ENCODE measurements at regions not wholly inside any gene's neighbourhood (a gene's known extent, or its start where the extent isn't known, plus 50 kb on each side); places are given as distances from the start of the nearest gene placed in this dataset.

GRCh38 chr2:120815292-120815691 is 79.6 kb downstream of the GLI2 start:
- no peaks in the 10 kb centered on the region for H3K4me1 ChIP-seq (ENCODE audit: control insufficient read depth in 2 of 2, insufficient read depth in 2 of 2, low read length in 2 of 2)
- no peak overlapping the region for H3K27ac Mint-ChIP-seq
- ChIA-PET CTCF (interaction anchor here (0.7 kb wide), 1 partner anchor 293 kb away, joined by 3 read pairs; no protein-coding TSS in a partner anchor), POLR2A (no interaction called here)
- no peak for ATAC-seq (ENCODE audit: low read depth)
- no peaks in the 10 kb centered on the region for H3K79me2 ChIP-seq (ENCODE audit: control insufficient read depth, insufficient read depth, low read length)
- no peak for DNase-seq
- no peak overlapping the region for H2AFZ ChIP-seq (ENCODE audit: insufficient read depth, low read depth, low read length, poor library complexity, severe bottlenecking)
- H3K36me3 ChIP-seq (replicated peaks in 1 of 2; ENCODE audit: control extremely low read depth in 1 of 2, control insufficient read depth in 1 of 2, extremely low read depth in 1 of 2, insufficient read depth in 2 of 2, low read length in 1 of 2), result no peaks in the 10 kb centered on the region
- intact Hi-C loops (cut with micrococcal nuclease), result no loop called here
- TF ChIP-seq CTCF (IDR thresholded peaks at IDR 0.05), result no peak
- TF ChIP-seq EZH2 (IDR thresholded peaks at IDR 0.05; ENCODE audit: borderline replicate concordance, insufficient read depth, low read depth, low read length, poor library complexity, severe bottlenecking), result no peak
- H3K27ac ChIP-seq (ENCODE audit: low read length in 2 of 2), result no peak overlapping the region
- no peaks in the 10 kb centered on the region for H3K27me3 Mint-ChIP-seq
- H3K27me3 ChIP-seq (replicated peaks in 1 of 4; ENCODE audit: control extremely low read depth in 1 of 4, control insufficient read depth in 3 of 4, insufficient read depth in 4 of 4, low read length in 3 of 4), result no peaks in the 10 kb centered on the region
- peaks cover 0 to 3% (median 0%) of the 10 kb centered on the region in 3 donors for H3K9me3 ChIP-seq (ENCODE audit: control extremely low read depth in 1 of 3, control insufficient read depth in 2 of 3, insufficient read depth in 1 of 3, low read length in 2 of 3)
- no peak overlapping the region for H3K9ac ChIP-seq (ENCODE audit: low read length)
- H3K4me1 Mint-ChIP-seq, result no peaks in the 10 kb centered on the region
- H3K4me3 ChIP-seq (ENCODE audit: control extremely low read depth in 1 of 5, extremely low read depth in 1 of 5, insufficient read depth in 1 of 5, low read depth in 2 of 5, low read length in 4 of 5), result no peak overlapping the region
- H3K4me2 ChIP-seq (replicated peaks; ENCODE audit: low read depth, low read length, poor library complexity, severe bottlenecking), result no peak overlapping the region
- no peak overlapping the region for H3K4me3 Mint-ChIP-seq
- no peaks in the 10 kb centered on the region for H3K9me3 Mint-ChIP-seq (ENCODE audit: insufficient read depth)
- H4K20me1 ChIP-seq (ENCODE audit: control insufficient read depth, insufficient read depth, low read length, poor library complexity, severe bottlenecking), result no peaks in the 10 kb centered on the region
- 87% methylated on average over 12 of the region's 12 CpGs for WGBS (ENCODE audit: insufficient coverage)

- H3K4me1 Mint-ChIP-seq, result no peaks in the 10 kb centered on the region
- CTCF ChIA-PET, result no interaction called here
- ATAC-seq (ENCODE audit: low read depth), result no peak
Observed at GRCh38 chr2:120817136-120817955, 81.7 kb downstream of the GLI2 start.

More at GRCh38 chr2:120817136-120817955, 81.7 kb downstream of the GLI2 start:
- Histone ChIP-seq H3K9ac (ENCODE audit: low read length) (no peak overlapping the region), H3K27ac (ENCODE audit: low read length in 2 of 2) (no peak overlapping the region), H3K36me3 (replicated peaks in 1 of 2; ENCODE audit: control extremely low read depth in 1 of 2, control insufficient read depth in 1 of 2, extremely low read depth in 1 of 2, insufficient read depth in 2 of 2, low read length in 1 of 2) (no peaks in the 10 kb centered on the region), H4K20me1 (ENCODE audit: control insufficient read depth, insufficient read depth, low read length, poor library complexity, severe bottlenecking) (no peaks in the 10 kb centered on the region), H3K9me3 (ENCODE audit: control extremely low read depth in 1 of 3, control insufficient read depth in 2 of 3, insufficient read depth in 1 of 3, low read length in 2 of 3) (no peaks in the 10 kb centered on the region), H2AFZ (ENCODE audit: insufficient read depth, low read depth, low read length, poor library complexity, severe bottlenecking) (no peak overlapping the region), H3K4me3 (ENCODE audit: control extremely low read depth in 1 of 5, extremely low read depth in 1 of 5, insufficient read depth in 1 of 5, low read depth in 2 of 5, low read length in 4 of 5) (no peak overlapping the region), H3K27me3 (replicated peaks in 1 of 4; ENCODE audit: control extremely low read depth in 1 of 4, control insufficient read depth in 3 of 4, insufficient read depth in 4 of 4, low read length in 3 of 4) (no peaks in the 10 kb centered on the region), H3K4me2 (replicated peaks; ENCODE audit: low read depth, low read length, poor library complexity, severe bottlenecking) (no peak overlapping the region), H3K79me2 (ENCODE audit: control insufficient read depth, insufficient read depth, low read length) (no peaks in the 10 kb centered on the region), H3K4me1 (ENCODE audit: control insufficient read depth in 2 of 2, insufficient read depth in 2 of 2, low read length in 2 of 2) (no peaks in the 10 kb centered on the region)
- no peak overlapping the region for H3K27ac Mint-ChIP-seq
- intact Hi-C loops (cut with micrococcal nuclease), result no loop called here
- H3K4me3 Mint-ChIP-seq, result no peak overlapping the region
- 95% methylated on average over 25 of the region's 25 CpGs for WGBS (ENCODE audit: insufficient coverage)
- no peaks in the 10 kb centered on the region for H3K9me3 Mint-ChIP-seq (ENCODE audit: insufficient read depth)
- POLR2A ChIA-PET, result no interaction called here
- no peak for TF ChIP-seq CTCF (IDR thresholded peaks at IDR 0.05)
- TF ChIP-seq EZH2 (IDR thresholded peaks at IDR 0.05; ENCODE audit: borderline replicate concordance, insufficient read depth, low read depth, low read length, poor library complexity, severe bottlenecking), result no peak
- H3K27me3 Mint-ChIP-seq, result no peaks in the 10 kb centered on the region
- no peak for DNase-seq

All from B cell (primary cell).